NCI-H128 (cell line): ENCODE measurements at regions not wholly inside any gene's neighbourhood (a gene's known extent, or its start where the extent isn't known, plus 50 kb on each side); places are given as distances from the start of the nearest gene placed in this dataset.

ENCODE experiments used
- DNase-seq: peaks from one replicate; lab custom pipeline; 2025; ENCODE audit not compliant: unreplicated experiment; lab: John Stamatoyannopoulos, UW

DNA sequence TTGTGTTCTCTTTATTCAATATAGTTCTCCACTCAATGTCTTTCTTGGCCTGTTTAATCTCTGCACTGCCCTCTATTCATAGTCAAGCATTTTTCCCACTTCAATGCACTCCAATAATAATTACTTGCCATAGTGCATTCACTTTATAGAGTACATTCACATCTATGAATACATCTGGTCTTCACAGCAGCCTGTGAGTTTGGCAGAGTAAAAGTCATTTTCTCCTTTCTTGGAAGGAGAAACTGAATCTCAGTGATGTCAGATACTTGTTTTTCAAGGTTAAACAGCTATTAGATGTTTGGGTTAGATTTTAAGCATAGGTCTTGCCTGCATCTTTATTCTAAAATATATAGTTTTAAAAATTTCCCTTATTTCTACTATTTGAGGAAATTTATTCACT lies 373.2 kb downstream of the TRIB2 start:
- DNase-seq = no peak

DNA sequence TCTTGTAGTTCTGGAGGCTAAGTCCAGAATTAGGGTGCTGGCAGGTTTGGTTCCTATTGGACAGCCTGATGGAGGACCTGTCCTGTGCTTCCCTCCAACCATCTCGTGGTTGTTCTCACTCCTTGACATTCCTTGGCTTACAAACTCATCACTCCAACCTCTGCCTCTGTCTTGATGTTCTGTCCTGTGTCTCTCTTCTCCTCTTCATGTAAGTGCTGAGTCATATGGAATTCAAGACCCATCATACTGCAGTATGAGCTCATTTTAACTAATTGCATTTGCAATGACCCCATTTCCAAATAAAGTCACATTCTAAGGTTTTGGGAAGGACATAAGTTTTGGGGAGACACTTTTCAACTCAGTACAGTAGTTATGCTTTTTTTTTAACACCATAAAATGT lies 374.7 kb downstream of the TRIB2 start:
- no peak for DNase-seq

DNA sequence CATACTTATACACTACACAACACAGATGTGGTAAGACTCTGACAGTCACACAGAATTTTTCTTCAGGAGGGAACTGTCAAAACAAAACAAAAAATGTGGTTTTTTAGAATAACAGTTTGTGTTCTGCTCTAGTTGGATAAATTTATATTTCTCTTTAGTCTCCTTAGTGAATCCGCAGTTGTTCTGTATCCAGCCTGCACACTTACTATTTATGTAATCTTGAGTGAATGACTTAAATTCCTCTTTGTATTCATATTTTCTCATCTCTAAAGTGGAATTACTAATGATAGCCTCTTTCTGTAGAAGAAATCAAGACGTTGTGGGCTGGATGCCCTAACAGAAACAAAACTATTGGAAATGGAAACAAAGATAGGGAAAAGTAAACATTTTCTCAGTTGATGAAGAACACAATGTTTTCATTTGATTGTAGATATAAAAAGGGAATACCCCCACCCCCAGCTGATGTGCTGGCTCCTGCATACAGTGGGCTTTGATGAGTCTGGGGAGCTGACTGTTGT lies 375.2 kb downstream of the TRIB2 start:
- DNase-seq = no peak

DNA sequence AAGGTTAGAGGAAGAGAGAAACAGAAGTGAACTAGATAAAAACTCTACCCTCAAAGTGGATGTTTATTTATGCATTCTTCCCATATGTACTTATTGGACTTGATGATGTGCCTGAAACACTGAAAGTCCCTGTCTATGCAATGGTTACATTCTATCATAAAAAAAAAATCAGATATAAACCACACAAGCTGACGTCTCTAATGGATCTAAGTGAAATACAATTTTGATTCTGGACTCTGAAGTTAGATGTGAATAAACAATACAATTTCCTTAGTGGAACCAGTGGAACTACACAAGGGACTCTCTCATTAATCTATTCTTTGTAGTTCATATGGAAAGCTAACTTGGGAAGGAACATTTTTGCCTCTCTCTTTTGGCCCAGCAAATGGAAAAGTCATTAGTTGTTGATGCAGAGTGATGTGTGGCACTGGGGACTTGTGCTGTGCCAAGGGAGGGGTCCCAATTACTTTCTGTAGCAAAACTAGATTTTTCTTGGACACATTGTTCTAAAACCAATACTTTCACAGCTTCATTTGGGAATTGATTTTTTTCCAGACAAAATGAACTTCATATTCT lies 376.8 kb downstream of the TRIB2 start:
- DNase-seq = no peak

DNA sequence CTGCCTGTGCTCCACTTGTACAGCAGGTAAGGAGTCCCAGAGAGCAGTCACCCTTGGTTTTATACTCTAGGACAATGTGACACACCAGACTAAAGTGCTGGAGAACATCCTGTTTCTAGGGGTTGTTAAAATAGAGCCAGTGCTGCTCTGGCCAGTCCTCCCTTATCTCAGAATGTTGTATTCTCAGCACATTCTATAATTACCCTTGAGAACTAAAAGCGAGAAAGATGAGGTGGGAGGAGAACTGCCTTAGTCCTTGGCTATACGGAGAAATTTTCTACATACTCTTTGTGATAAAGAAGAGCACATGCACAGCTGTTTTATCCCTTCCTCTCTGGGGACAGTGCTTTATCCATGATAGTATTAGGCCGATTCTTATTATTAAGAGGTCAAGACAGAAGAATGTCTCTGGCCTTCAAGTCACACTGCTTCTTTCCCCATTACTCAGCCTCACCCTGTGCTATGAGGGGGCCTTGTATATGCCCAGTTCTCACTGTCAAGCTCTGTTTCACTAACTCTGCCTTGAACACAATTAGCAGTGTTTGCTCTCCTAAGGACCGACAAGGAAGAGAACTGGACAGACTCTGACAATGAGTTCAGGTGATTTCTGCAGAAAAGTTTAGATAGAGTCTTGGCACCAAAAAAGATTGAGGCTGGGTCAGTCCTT lies 385.8 kb downstream of the TRIB2 start:
- no peak for DNase-seq

DNA sequence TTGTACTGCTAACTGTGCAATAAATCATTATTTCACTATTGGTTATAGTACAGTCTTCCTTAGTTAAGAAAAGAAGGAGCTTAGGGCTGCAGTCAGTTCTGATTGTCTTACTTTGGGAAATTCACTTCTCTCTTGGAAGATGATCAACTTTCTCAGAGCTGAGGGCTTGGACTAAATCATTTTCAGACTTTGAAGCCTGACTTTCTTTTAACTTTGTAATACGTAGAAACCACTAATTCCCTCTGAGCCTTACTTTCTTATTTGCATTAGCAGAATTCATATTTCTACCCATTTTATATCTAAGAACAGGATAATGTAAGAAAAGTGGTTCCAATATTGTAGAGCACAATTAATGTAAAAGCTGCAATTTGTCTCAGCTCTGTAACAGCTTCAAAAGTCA lies 386.4 kb downstream of the TRIB2 start:
- no peak for DNase-seq

DNA sequence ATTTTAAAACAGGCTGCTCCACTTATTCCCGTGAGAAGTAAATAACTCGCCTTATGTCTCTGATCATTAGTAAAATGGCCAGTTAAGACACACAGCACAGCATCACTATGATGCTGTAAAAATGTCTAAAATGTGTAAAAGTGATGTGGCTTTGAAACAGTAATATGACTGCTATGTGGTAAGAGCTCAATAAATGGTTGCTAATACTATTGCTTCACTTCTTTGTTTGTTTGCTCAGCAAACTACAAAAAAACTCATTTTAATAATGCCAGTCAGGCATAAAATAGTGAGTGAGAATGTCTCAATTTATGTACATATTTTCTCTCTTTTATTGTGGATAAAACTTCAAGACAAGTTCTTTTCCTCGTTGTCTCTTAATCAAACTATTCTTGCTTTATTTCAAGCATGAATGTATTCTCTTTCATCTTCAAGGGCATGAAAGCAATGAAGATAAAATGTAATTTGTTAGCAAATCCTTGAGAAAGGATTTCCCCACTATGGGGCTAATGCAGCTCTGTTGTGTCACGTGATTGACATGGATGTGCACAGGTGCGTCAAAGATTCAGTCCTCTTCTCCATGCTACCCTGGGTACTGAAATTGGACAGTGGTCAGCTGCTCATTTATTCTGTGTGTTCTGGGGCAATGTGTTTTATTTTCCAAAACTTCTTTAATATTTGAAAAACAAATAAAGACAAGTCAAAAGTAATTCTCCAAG lies 387.2 kb downstream of the TRIB2 start:
- no peak for DNase-seq

DNA sequence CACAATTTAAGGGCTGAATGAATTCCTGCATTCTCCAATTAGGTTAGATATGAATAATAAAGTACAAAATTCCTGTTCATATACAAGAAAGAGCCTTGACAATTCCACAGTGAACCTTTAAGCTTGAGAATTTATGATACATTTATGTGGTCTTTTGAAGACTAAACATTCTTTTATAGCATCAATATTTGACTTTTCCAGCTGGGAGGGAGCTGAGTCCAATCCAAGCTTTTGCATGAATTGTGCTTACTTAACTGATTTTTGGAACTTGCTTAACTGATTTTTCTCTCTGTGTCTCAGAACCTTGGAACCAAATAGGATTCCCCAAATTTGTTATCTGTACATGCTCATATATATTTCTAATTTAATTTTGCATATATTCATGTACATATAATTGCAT lies 388.0 kb downstream of the TRIB2 start:
- DNase-seq = no peak

DNA sequence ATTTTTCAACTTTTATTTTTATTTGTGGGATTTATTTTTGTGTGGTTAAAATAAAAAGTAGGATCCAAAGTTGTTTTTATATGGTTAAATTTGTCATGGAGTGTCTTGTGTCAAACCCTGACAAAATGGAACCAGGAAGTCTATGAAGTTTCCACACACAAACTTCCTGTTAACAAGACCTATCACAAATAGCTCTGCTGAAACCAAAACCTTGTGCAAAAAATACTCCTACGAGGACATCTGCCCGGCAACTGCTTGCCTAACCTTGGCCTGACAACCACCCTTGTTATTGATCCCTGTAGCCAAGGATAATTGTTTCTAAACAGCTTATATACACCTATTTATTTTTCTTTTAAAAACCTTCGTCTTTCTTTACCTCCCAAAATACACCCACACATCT lies 389.6 kb downstream of the TRIB2 start:
- DNase-seq = no peak

DNA sequence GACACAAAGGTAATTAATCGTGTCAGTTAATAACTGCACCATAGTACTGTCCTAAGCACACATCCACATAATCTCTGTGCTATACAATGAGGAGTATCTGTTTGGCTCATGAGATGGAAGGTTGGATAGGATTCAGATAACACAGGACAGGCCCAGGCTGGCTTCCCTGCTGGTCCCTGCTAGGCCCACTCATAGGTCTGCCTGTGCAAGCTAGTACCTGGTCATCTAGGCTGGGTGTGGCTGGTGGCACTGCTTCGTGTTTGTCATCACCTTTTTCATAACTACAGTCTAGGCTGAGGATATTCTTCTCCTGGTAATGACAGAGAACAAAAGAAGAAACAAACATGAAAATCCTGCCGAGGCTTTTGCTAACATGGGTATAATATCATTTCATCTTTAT lies 392.8 kb downstream of the TRIB2 start:
- DNase-seq = no peak

DNA sequence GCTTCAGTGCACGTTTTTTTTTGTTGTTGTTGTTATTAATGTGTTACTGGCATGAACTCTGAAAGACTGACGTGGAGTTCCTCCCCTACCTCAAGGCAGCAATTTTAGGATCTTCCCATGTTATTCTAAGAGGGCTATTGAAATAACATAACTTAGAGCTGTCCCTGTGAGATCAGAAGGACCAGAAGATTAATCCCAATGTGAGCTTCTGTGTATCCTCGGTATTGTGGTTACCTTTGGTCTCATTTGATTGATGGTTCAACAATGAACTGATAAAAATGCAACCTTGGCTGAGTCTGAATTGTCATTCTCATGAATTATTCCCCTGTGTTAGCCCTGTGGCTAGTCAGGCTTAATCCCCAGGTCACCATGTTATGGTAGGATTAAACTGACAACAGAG lies 394.1 kb downstream of the TRIB2 start:
- no peak for DNase-seq

DNA sequence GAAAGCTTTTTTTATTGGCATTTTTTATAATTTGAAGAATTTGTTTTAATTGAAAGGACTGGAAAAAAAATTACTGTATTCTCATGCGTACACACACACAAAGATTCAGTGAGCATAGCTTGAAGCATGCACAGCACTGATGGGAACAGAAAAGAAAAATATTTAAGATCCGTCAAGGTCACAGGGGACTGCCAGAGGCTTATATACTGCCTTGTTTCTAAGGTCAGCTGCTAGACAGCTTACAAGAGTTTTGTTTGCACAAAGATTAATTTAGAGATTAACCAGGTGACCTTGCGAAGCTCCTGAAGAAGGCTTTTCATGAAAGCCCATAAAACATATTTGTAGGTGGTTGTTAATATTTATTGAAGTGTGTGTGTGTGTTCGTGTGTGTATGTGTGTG lies 396.3 kb downstream of the TRIB2 start:
- no peak for DNase-seq

DNA sequence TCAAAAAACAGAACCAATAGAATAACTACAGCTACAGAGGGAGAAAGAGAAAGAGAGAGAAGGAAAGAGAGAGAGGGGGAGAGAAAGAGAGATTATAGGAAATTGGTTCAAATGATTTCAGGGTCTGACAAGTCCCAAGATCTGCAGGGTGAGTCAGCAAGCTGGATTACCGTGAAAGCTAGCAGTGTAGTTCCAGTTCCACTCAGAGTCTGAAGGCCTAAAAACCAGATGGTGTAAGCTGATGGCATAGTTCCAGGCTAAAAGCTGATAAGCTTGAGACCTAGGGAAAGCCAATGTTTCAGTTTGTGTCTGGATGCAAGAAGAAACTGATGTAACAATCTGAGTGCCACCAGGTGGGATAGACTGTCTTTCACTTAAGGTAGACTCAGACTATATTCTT lies 397.7 kb downstream of the TRIB2 start:
- DNase-seq = no peak

DNA sequence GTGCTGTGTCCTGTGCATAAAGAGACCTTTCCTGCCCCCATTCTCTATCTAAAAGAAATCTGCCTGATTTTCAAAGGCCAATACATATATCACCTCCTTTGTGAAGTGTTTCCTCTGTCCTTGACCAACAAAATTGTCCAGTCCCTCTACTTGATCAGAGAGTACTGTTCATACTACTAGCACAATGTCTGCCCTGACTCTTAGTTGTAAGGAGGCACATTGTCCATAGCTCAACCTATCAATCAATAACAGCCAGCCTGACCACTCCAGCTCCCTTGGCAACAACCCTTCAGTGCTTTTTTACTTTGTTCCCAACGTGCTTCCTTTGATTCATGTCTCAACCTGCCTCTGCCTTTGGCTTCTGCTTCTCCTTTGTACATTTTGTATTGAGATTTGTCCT lies 398.9 kb downstream of the TRIB2 start:
- no peak for DNase-seq

DNA sequence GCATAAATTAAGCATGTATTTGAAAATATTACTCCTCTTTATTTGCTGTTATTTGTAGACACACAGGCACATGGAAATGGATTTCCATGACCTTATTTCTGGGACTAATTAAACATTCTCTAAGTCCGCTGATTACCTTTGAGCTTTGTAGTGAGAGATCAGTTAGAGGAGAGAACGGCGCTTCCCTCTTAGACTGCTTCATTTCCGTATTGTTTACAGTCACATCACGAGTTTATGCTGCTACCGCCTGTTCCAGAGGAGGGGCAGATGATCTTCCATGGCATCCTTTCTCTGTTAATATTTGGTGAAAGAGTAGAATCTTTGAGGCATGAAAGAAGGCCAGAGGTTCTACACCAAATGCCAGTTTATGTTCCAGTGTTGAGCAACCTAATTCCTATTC lies 404.4 kb downstream of the TRIB2 start:
- no peak for DNase-seq

DNA sequence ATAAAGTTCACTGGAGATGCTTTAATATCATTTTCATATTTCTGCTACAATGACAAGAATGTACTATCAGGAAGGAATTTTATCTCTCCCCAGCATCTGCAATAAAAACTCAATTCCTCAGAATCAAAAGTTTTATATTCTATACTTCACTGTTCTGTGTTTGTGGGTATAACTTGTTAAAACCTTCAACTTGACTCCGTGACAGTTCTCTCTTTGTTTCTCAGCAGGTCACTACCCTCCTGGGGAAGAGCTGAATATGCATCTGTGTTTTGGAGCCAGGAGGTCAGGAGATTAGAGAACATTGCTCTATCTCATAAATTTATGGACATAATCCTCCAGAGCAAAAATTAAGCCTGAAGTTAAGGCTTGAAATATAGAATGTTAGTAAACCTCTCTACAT lies 411.4 kb downstream of the TRIB2 start:
- DNase-seq = no peak

DNA sequence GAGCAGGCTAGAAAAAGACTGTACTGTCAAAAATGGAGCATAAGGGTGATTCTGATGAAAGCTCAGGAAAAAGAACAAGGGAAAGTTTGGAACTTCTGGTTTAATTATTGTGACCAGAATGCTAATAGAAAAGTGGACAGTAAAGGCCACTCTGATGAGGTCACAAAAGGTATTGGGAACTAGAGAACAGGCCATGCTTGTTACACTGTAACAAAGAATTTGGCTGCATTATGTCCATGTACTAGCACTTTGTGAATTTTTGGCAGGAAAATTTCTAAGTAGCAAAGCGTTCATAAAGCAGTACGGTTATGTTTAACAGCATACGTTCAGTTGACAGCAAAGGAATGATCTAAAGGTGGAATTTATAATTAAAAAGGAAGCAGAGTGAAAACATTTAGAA lies 418.6 kb downstream of the TRIB2 start:
- DNase-seq = no peak

DNA sequence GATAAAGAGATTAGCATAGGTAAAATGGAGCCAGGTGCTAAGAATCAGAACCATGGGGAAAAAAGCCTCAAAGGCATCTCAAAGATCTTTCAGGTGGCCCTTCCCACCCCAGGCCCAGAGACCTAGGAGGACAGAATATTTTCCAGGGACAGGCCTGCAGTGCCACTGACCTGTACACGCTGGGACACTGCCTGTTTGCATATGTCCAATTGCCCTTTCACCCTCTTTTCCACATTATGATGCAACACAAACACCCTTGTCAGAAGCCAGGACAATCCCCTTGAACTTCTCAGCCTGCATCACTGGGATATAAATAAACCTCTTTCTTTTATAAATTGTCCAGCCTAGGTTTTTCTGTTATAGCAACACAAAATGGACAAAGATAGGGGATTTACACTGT lies 419.1 kb downstream of the TRIB2 start:
- DNase-seq = no peak

DNA sequence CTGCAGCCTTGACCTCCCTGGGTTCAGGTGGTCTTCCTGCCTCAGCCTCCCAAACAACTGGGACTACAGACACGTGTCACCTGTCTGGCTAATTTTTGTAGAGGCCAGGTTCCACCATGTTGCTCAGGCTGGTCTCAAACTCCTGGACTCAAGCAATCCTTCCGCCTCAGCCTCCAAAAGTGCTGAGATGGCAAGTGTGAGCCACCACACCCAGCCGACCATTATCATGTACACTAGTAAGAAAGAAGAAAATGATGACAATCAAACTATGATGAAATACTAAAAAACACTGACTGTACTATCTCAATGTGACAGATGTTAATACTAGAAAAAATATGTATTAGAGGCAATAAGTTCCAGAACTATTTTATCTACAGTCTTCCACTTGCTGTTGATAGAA lies 420.9 kb downstream of the TRIB2 start:
- no peak for DNase-seq

DNA sequence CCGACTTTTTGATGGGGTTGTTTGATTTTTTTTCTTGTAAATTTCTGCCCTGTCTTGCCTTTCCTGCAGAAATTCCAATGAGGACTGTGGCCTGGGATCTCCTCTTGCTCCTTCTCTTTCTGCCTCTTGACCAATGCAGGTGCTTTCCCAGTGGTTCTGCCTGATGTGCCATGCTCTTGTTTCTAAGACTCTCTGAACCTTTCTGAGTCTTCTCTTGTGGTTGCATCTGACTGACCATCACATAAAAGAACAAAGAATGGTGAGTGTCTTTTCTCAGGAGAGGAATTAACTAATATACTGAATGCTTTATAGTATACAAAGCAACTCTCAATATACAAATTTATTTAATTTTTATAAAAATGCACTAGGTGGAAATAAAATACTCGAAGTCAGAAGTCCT lies 424.6 kb downstream of the TRIB2 start:
- no peak for DNase-seq

DNA sequence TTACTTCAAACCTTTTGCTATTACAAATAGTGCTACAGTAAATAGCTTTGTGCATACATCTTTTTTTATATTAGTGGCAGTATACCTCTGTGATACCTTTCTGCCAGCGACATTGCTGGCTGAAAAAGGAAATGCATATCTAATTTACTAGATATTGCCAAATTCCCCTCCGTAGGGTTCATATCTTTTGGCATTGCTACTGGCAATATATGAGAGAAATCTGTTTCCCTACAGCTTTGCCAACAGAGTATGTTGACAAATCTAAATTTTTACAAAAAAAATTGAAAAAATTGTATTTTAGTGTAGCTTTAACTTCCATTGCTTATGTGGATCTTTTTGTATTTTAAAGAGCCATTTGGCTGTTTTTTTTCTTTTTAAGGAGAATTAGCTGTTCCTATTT lies 426.7 kb downstream of the TRIB2 start:
- DNase-seq = no peak

DNA sequence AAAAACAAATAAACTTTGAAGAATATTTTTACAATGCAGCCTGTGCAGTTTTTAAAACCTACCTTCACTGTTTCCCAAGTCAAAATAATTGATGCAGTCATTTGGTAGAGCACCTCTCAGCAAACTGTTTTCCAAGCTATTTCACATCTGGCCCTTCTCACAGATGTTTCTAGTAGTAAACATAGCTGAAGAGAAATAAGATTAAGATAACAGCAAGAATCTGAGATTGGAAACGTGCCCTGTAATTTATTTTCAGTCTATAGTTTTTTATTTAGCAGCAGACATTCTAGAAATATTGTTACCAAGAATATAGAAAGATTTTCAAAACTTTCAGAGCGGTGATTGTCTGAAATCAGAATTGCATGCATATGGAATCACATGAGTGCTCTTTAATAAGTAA lies 440.2 kb downstream of the TRIB2 start:
- DNase-seq = no peak

DNA sequence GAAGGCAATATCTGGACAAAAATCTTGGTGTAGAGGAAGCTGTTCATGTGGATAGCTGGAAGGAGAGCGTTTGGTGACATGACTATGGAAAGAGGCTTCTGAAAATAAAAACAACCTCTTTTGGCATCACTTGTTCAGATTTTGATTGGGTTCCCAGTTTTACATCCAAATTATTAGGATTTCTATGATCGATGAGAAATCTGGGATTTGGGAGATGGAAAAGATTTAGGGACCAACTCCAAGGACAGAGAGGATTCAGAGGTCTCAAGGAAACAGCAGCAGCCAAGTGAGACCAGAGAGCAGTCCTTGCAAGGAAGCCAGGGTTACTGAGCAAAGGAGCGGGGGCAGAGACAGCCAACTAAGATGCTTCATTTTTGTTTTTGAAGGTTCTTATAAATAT lies 441.7 kb downstream of the TRIB2 start:
- DNase-seq = no peak
